Sigmoid colon (tissue), 6 donors: ENCODE measurements at regions not wholly inside any gene's neighbourhood (a gene's known extent, or its start where the extent isn't known, plus 50 kb on each side); places are given as distances from the start of the nearest gene placed in this dataset.

Experiments
- DNase-seq: peaks from one replicate; pipeline ENCODE4 v3.0.0-alpha.2; 2019
- H3K27ac ChIP-seq, 4 donors: fragments of 200-600 bp; sonication (generic); one replicate each; pipeline ENCODE4 v1.5.1; 2016 to 2019; ENCODE audit warnings: mild to moderate bottlenecking in 1 of 4
- H3K27me3 ChIP-seq, 3 donors: fragments of 200-600 bp; sonication (generic); one replicate each; pipeline ENCODE4 v1.5.1; 2019; ENCODE audit warnings: mild to moderate bottlenecking in 1 of 3
- H3K36me3 ChIP-seq, 4 donors: fragments of 200-600 bp; sonication (generic); one replicate each; pipeline ENCODE4 v1.5.1; 2016 to 2019
- H3K4me1 ChIP-seq, 4 donors: fragments of 200-600 bp; sonication (generic); one replicate each; pipeline ENCODE4 v1.5.1; 2017 to 2019
- H3K4me3 ChIP-seq, 4 donors: fragments of 200-600 bp; sonication (generic); one replicate each; pipeline ENCODE4 v1.5.1; 2017 to 2019; ENCODE audit warnings: mild to moderate bottlenecking in 2 of 4, moderate library complexity in 1 of 4
- H3K9me3 ChIP-seq, 4 donors: fragments of 200-600 bp in 3 of 4; sonication (generic) in 3 of 4; one replicate each; pipeline versions ENCODE4 v1.5.1 to v1.6.1; 2013 to 2019
- EP300 ChIP-seq, 4 donors: sonication (generic); formaldehyde crosslinking; IDR thresholded peaks; one replicate each; pipeline ENCODE4 v1.6.1; 2017; ENCODE audit warnings: antibody characterized with exemption in 4 of 4
- POLR2A ChIP-seq, 2 donors: fragments of 450-650 bp; IDR thresholded peaks; one replicate each; pipeline ENCODE4 v1.6.1; 2016; ENCODE audit warnings: antibody characterized with exemption in 2 of 2, mild to moderate bottlenecking in 2 of 2, moderate library complexity in 2 of 2
- POLR2AphosphoS5 ChIP-seq, 4 donors: sonication (generic); formaldehyde crosslinking; IDR thresholded peaks; one replicate each; pipeline ENCODE4 v1.6.1; 2017; ENCODE audit warnings: antibody characterized with exemption in 4 of 4
- WGBS, 2 donors: extraction: QIAGEN DNeasy Blood & Tissue Kit; methylation state at CpG; one replicate each; pipeline ENCODE4 v1.1.7; 2013; 5-methylcytosine and 5-hydroxymethylcytosine counted together
- intact Hi-C: fragments of 100-400 bp; cut with DNase I; formaldehyde crosslinking; loops from one replicate; pipeline ENCODE4 v1.15.1; 2023
- TF ChIP-seq, protein P1 (sequence below), 4 experiments: fragments of 450-650 bp in 3 of 4; fragments of 200-600 bp in 1 of 4; IDR thresholded peaks; one replicate each; pipeline ENCODE4 v1.5.1; 2016 to 2019; ENCODE audit warnings: antibody characterized with exemption in 4 of 4, mild to moderate bottlenecking in 3 of 4, moderate library complexity in 2 of 4
- donor health status: healthy with polysubstance abuse.
- donor health status: healthy.

DNA sequence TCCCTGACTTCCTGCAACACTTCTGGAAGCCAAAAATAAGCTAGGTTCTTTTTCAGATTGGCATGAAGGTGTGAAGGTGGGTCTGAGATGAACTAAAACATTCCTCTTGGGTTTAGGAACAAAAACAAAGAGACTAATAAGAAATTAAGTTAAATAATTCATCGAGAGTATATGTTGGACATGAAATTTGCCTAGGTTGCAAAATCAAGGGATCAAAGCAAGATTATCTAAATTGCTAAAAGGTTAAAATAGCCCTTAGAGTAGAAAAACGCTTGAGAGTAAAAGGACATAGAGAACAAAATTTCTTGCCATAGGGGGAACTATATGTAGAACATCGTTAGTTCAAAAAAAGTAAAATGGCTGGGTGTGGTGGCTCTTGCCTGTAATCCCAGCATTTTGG lies 845.9 kb upstream of the NXPH2 start:
- Histone ChIP-seq H3K27me3 (no peaks in the 10 kb centered on the region), H3K4me1 (no peaks in the 10 kb centered on the region), H3K4me3 (no peak overlapping the region), H3K9me3 (no peaks in the 10 kb centered on the region), H3K27ac (no peak overlapping the region), H3K36me3 (no peaks in the 10 kb centered on the region)
- WGBS, 2 donors: 89 to 92% methylated on average over 3 of the region's 3 CpGs
- intact Hi-C loops: no loop called here
- DNase-seq: no peak
- TF ChIP-seq, protein P1, sequence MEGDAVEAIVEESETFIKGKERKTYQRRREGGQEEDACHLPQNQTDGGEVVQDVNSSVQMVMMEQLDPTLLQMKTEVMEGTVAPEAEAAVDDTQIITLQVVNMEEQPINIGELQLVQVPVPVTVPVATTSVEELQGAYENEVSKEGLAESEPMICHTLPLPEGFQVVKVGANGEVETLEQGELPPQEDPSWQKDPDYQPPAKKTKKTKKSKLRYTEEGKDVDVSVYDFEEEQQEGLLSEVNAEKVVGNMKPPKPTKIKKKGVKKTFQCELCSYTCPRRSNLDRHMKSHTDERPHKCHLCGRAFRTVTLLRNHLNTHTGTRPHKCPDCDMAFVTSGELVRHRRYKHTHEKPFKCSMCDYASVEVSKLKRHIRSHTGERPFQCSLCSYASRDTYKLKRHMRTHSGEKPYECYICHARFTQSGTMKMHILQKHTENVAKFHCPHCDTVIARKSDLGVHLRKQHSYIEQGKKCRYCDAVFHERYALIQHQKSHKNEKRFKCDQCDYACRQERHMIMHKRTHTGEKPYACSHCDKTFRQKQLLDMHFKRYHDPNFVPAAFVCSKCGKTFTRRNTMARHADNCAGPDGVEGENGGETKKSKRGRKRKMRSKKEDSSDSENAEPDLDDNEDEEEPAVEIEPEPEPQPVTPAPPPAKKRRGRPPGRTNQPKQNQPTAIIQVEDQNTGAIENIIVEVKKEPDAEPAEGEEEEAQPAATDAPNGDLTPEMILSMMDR (IDR thresholded peaks at IDR 0.05): no peak
- TF ChIP-seq POLR2A (IDR thresholded peaks at IDR 0.05) (no peak), EP300 (IDR thresholded peaks at IDR 0.05) (no peak), POLR2AphosphoS5 (IDR thresholded peaks at IDR 0.05) (no peak)

GRCh38 chr2:139622691-139623090 lies 842.5 kb upstream of the NXPH2 start:
- Histone ChIP-seq H3K27ac (no peak overlapping the region), H3K36me3 (no peaks in the 10 kb centered on the region), H3K4me3 (no peak overlapping the region), H3K9me3 (peaks cover 0 to 7% (median 0%) of the 10 kb centered on the region in 4 donors), H3K27me3 (no peaks in the 10 kb centered on the region), H3K4me1 (no peaks in the 10 kb centered on the region)
- TF ChIP-seq EP300 (IDR thresholded peaks at IDR 0.05) (no peak), POLR2A (IDR thresholded peaks at IDR 0.05) (no peak), POLR2AphosphoS5 (IDR thresholded peaks at IDR 0.05) (no peak)
- TF ChIP-seq, protein P1 (IDR thresholded peaks at IDR 0.05): no peak
- DNase-seq: no peak
- intact Hi-C loops: no loop called here
- WGBS, 2 donors: 73 to 82% methylated on average over 1 of the region's 1 CpG

DNA sequence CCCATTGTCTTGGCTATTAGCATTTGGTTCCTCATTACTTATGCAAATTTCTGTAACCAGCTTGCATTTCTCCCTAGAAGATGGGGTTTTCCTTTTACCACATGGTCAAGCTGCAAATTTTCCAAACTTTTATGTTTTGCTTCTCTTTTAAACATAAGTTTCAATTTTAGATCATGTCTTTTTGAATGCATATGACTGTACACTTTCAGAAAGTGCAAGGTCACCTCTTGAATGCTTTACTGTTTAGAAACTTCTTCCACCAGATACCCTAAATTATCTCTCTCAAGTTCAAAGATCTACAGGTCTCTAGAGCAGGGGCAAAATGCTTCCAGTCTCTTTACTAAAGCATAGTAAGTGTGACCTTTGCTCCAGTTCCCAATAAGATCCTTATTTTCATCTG lies 837.6 kb upstream of the NXPH2 start:
- no peak overlapping the region for H3K4me3 ChIP-seq
- peaks cover 0 to 7% (median 0%) of the 10 kb centered on the region in 4 donors for H3K9me3 ChIP-seq
- no peaks in the 10 kb centered on the region for H3K4me1 ChIP-seq
- no peaks in the 10 kb centered on the region for H3K36me3 ChIP-seq
- DNase-seq: no peak
- intact Hi-C loops: no loop called here
- H3K27me3 ChIP-seq: no peaks in the 10 kb centered on the region
- TF ChIP-seq POLR2AphosphoS5 (IDR thresholded peaks at IDR 0.05) (no peak), POLR2A (IDR thresholded peaks at IDR 0.05) (no peak), EP300 (IDR thresholded peaks at IDR 0.05) (no peak)
- TF ChIP-seq, protein P1 (IDR thresholded peaks at IDR 0.05): no peak
- no peak overlapping the region for H3K27ac ChIP-seq

DNA sequence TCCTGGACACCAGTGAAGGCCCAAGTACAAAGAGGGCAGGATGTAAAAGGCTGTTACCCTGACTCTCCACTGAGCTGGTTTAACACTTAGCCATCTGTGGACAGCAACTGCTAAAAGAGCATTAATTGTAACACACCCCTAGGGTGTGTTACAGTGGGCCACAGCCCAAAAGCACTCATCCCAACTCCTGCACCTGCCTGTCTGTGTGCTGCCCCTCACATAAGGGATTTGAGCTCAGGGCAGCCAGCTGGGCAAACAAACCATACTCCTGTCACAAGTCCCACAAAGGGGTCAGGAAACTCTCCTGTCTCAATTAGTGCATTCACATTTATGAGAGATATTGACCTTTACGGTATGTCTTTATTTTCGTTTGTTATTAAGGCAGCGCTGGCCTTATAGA lies 833.1 kb upstream of the NXPH2 start:
- H3K9me3 ChIP-seq: no peaks in the 10 kb centered on the region
- H3K4me3 ChIP-seq: no peak overlapping the region
- no peaks in the 10 kb centered on the region for H3K36me3 ChIP-seq
- H3K27ac ChIP-seq: no peak overlapping the region
- no peak for TF ChIP-seq POLR2AphosphoS5 (IDR thresholded peaks at IDR 0.05)
- no peak for TF ChIP-seq POLR2A (IDR thresholded peaks at IDR 0.05)
- no peak for TF ChIP-seq EP300 (IDR thresholded peaks at IDR 0.05)
- TF ChIP-seq, protein P1 (IDR thresholded peaks at IDR 0.05): no peak
- DNase-seq: no peak
- intact Hi-C loops: no loop called here
- H3K4me1 ChIP-seq: no peaks in the 10 kb centered on the region
- WGBS, 2 donors: 93 to 95% methylated on average over 3 of the region's 3 CpGs
- H3K27me3 ChIP-seq: no peaks in the 10 kb centered on the region

- no peak for DNase-seq
- H3K9me3 ChIP-seq: no peaks in the 10 kb centered on the region
- 52 to 74% methylated on average over 3 of the region's 3 CpGs for WGBS, 2 donors
- H3K4me1 ChIP-seq: no peaks in the 10 kb centered on the region
- TF ChIP-seq POLR2AphosphoS5 (IDR thresholded peaks at IDR 0.05) (no peak), POLR2A (IDR thresholded peaks at IDR 0.05) (no peak), EP300 (IDR thresholded peaks at IDR 0.05) (no peak)
- TF ChIP-seq, protein P1 (IDR thresholded peaks at IDR 0.05): no peak
- no peaks in the 10 kb centered on the region for H3K36me3 ChIP-seq
- intact Hi-C loops: no loop called here
- H3K4me3 ChIP-seq: no peak overlapping the region
- no peak overlapping the region for H3K27ac ChIP-seq
- H3K27me3 ChIP-seq: no peaks in the 10 kb centered on the region
Observed at GRCh38 chr2:139610512-139610911, 830.3 kb upstream of the NXPH2 start.
